Left cardiac atrium (tissue), 4 donors: ENCODE measurements at regions not wholly inside any gene's neighbourhood (a gene's known extent, or its start where the extent isn't known, plus 50 kb on each side); places are given as distances from the start of the nearest gene placed in this dataset.
"Not testable (repeated sequence)": the region's sequence is repeated elsewhere in the genome, so short reads cannot be mapped to it uniquely, and the experiment has no call there.

Experiments
- ATAC-seq, 2 donors: fragments of 200-7000 bp; cut with Tn5 transposase; one replicate each; pipeline ENCODE4 v1.9.1; 2020; ENCODE audit warnings: mild to moderate bottlenecking in 2 of 2, moderate library complexity in 2 of 2
- DNase-seq: peaks from one replicate; pipeline ENCODE4 v3.0.0-alpha.2; 2020
- intact Hi-C, 2 donors: fragments of 100-400 bp; cut with DNase I; formaldehyde crosslinking; loops; one replicate each; pipeline versions ENCODE4 v1.14.1 to v1.15.1; 2022 to 2023
- donor health status: DM: no; HTN: yes; CAD: no.
- donor health status: DM: no; HTN: yes; CAD: no; lungs with severe emphysema.
- donor health status: DM: yes; HTN: yes; CAD: no.
- donor health status: Dilated cardiomyopathy.

DNA sequence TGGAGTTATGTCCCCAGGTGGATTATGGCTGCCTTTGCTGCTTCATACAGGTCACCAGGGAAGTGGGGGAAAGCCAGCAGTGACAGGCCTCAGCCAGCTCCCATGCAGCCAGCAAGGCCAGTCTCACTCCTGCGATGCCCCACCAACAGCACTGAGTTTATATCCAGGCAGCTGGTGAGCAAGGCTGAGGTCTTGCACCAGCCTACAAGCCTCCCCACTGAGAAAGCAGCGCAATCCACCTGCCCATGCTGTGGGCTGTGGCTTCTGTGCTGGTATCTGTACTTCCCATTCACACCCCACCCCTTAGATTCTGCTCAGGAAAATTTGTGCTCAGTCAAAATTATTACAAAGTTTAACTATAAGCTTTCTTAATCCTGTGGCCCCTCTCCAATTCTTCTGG is 153.5 kb downstream of the HHIP start:
- intact Hi-C loops = no loop called here
- DNase-seq (no peak), ATAC-seq (no peak)

DNA sequence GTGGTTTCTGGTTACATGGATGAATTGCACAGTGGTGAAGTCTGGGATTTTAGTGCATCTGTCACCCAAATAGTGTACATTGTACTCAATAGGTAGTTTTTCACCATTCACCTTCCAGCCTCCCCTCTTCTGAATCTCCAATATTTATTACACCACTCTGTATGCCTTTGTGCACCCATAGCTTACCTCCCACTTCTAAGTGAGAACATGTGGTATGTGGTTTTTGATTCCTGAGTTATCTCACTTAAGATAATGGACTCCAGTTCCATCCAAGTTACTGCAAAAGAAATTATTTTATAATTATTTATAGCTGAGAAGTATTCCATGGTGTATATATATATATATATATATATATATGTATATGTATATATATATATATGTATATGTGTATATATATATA is 155.8 kb downstream of the HHIP start:
- DNase-seq = no peak
- intact Hi-C loops = no loop called here
- no peak for ATAC-seq

DNA sequence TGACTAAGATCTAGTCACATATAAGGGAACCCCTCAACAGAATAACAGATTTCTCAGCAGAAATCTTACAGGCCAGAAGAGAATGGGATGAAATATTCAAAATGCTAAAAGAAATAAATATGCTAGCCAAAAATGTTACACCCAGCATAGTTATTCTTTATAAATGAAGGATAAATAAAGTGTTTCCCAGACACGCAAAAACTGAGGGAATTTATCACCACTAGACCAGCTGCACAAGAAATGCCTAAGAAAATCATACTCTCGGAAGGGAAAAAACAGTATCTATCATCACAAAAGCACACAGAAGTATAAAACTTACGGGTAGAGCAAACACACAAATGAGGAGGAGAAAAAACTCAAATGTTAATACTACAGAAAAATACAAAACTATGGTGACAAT is 162.1 kb downstream of the HHIP start:
- ATAC-seq (no peak), DNase-seq (no peak)
- intact Hi-C loops = no loop called here

- DNase-seq (no peak), ATAC-seq (no peak)
- intact Hi-C loops = no loop called here
These were observed 163.2 kb downstream of the HHIP start for GRCh38 chr4:144809056-144809640.

DNA sequence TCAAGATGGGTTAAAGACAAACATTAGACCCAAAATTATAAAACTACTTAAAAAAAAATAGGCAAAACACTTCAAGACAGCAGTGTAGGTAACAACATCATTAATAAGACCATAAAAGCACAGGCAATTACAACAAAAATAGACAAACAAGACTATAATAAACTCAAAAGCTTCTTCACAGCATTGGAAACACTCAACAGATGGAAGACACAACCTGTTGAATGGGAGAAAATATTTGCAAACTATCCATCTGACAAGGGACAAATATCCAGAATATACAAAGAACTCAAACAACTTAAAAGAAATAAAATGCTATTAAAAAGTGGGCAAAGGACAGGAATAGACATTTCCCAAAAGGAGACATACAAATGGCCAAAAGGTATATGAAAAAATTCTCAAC is 170.7 kb downstream of the HHIP start:
- DNase-seq (no peak), ATAC-seq (no peak)
- intact Hi-C loops = no loop called here

- intact Hi-C loops = no loop called here
- ATAC-seq = no peak
- no peak for DNase-seq
These were observed 171.1 kb downstream of the HHIP start for GRCh38 chr4:144817081-144817480.

DNA sequence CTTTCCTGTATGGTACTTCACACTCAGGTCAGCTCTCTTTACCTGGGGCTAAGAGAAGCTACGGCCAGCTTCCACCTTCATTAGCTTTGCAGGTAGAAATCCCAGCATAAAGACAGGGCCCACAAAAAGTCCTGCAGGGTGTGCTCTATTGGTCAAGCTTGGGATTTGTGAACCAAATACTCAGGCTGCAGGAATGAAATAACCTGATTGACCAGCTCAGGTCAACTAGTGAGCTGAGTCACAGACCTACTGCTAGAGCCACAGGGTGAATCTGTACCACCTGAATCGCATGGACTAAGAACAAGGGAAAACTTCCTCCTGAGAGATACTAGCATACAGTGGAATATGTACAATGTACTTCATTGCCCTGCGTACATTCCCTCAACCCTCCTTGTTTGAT is 172.2 kb downstream of the HHIP start:
- DNase-seq (no peak), ATAC-seq (no peak)
- intact Hi-C loops = no loop called here

DNA sequence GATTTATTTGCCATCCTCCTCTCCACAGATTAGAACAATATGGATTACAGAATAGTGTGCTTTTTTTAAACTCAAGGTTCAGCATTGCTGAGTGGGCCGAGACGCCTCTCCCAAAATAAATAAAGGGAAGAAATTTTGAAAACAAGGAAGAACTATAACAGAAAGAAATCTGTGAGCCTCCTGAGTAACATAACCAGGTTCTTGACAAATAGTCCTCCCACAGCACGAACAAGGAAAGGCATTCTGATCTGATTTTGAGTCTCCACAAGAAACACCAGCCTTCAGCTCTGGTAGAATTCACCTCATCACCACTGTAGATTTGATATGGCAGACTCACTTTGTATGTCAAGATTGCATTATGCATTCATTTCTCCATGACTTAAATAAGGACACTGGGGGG is 173.6 kb downstream of the HHIP start:
- intact Hi-C loops = no loop called here
- ATAC-seq (no peak), DNase-seq (no peak)

- ATAC-seq (peak in 1 of 2 donors; percentile 79), DNase-seq (no peak)
- intact Hi-C loops = no loop called here
These were observed 174.2 kb downstream of the HHIP start for GRCh38 chr4:144820011-144820727.

DNA sequence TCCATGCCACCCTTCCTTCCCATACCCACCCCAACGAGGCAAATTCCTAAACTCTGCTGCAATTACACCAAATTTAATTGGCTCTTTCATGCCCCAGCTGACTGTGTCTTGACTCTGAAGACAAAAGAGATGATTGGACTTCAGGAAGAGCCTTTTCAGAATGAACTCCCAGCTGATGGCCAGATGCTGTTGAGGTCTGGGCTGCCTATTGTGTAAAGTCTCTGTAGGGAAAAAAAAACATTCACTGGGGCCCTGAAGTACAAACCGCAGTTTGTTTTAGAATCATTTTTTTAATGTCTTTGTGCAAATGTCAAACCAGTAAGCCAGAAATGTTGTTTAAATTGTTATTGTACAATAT is 174.8 kb downstream of the HHIP start:
- intact Hi-C loops = no loop called here
- ATAC-seq (peak in 1 of 2 donors; percentile 49), DNase-seq (no peak)

- intact Hi-C loops = no loop called here
- no peak for ATAC-seq
- no peak for DNase-seq
These were observed 186.0 kb downstream of the HHIP start for GRCh38 chr4:144831971-144832370.

DNA sequence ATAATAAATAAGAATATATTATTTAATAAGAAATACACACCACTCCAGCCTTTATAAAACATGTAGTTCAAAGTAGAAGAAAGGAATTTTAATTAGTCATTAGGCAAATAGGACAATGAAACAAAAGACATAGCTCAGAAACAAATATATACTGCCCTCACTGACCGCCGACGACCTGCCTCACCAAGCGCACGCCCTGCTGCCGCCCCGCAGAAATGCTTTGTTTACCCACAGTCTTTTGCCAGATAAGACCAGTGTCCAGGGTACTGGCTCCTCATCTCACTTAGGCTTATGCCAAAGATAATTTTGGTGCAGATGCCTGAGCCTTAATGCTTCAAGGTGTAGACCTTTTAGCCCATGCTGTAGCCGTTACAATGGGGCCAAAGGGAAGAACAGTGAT is 199.5 kb downstream of the HHIP start:
- intact Hi-C loops = no loop called here
- DNase-seq (no peak), ATAC-seq (no peak)

DNA sequence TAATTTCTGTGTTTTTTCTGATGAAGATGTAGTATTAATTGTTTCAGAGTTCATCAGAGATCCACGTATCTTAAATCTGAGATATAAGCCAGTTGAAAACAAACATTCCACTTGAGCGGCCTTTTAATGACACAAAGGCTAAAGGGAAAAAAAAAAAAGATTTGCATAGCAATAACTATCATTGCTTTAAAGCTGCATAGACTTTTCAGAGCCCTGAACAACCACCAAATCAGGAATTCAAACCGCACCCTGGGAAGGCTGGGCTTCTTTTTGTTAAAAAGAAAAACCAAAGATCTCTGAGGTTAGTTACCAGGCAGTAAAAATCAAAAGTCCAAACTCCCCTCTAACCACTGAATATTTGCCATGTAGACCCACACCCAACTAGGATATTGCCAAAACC is 206.0 kb downstream of the HHIP start:
- ATAC-seq (no peak), DNase-seq (no peak)
- intact Hi-C loops = no loop called here

- ATAC-seq = no peak
- DNase-seq = no peak
- intact Hi-C loops = no loop called here
These were observed 215.5 kb downstream of the HHIP start for GRCh38 chr4:144861471-144861870.

DNA sequence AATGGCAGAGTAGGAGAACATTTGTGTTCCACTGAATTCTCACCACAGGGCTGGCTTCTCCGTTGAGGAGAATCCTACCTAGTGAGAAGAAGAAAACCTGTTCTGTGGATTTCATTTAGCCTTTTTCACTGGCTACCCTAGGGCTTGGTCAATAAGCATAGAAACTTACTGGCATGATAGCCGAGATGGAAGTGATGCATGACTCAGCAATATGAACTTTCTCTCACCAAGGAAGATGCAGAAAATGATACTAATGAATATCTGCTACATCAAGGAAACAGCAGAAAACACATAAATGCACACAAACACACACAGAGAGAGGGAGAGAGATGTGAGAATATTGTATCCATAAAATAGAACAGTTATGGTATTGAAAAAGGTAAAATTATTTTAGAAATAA is 216.3 kb downstream of the HHIP start:
- no peak for ATAC-seq
- DNase-seq = no peak
- intact Hi-C loops = no loop called here

DNA sequence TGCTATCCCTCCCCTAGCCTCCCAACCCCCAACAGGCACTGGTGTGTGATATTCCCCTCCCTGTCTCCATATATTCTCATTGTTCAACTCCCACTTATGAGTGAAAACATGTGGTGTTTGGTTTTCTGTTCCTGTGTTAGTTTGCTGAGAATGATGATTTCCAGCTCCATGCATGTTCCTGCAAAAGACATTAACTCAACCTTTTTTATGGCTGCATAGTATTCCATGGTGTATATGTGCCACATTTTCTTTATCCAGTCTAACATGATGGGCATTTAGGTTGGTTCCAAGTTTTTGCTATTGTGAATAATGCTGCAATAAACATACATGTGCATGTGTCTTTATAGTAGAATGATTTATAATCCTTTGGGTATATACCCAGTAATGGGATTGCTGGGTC is 218.9 kb downstream of the HHIP start:
- intact Hi-C loops, ATAC-seq, DNase-seq: not testable (repeated sequence)

- intact Hi-C loops = no loop called here
- DNase-seq (no peak), ATAC-seq (no peak)
These were observed 222.4 kb downstream of the HHIP start for GRCh38 chr4:144868309-144868708.

DNA sequence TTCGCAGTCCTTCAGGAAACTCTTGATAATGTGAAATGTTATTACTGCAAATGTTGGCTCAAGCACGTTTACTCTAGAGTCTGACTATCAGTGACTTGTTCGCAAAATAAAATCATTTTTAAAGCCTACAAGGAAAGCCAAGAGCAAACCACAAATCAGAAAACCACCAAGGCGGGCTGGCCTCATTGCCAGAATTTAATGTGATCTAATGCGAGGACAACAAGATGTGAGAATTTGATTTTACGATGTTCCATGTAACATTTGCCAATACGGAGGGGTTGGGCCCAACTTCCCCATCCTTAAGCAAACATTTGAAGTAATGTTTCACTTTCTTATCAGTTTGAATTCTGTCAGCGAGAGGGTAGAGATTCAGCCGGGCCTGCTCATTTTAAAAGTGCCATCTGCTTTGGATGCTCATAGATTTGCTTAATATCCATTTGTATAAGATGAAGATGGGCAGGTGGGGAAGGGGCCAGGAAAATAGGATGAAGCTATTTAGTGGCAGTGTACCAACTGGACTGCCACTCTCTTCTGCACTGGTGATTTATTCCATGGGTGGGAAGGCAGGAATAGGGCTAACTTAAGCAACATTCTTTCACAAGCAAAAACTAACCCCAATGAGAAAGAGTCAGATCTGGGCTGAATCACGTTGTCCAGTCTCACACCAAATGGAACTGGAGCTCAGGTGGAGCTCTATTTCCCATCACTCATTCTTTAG is 225.3 kb downstream of the ANAPC10 start:
- peak; percentile 23 to 65 for ATAC-seq
- intact Hi-C loops = no loop called here
- DNase-seq = peak; percentile 39

DNA sequence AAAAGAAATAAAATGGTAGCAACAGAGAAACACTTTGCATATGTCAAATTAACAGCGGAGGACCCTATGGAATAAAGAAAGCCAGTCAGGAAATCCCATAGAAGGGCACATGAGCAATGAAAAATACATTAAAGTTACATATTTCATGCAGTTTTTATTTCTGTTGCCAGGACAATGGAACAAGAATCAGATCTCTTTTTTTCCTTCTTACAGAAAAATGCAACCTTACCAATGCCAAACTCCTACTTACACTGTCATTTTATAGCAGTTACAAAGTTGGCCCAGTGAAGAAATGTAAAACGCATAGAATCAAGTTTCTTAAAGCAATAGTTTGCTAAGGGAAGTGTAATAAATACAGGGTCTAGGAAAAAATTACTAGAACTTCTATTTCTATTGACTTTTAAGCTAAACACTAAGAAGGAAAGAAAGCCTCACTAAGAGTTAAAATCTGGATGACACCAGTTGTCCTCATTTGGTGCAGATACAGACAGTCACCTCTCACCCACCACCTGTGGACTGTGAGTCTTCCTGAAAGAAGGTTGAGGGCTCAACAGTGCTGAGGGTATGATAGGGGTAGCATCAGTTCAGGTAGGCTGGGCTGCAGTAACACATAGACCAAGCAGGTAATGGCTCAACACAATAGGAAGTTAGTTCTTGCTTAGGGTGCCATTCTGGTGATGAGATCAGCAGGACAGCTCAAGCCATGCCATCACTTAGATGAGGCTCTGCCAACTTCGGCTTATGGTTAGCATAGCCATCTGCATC is 224.6 kb downstream of the ANAPC10 start:
- intact Hi-C loops = no loop called here
- ATAC-seq = no peak
- no peak for DNase-seq

DNA sequence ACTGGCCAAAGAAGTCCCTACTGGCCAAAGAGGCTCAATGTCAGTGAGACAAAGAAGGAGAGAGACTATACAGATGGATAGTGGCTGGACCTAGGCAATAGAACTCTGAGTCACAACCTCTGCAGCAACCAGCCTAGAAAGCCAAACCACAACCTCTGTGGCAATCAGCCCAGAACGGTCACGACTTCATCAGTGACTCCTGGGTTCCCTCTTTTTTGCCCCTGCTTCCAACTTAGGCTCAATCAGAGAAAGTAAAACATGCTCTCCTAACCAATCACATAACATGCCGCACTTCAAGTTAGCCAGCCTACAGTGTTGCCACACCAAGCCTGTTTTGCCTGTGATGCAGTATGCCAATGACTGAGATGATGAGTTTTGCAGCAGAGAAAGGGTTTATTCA is 203.4 kb downstream of the ANAPC10 start:
- ATAC-seq (peak in 1 of 2 donors; percentile 85), DNase-seq (peak; percentile 45)
- intact Hi-C loops = no loop called here
